Left lung (tissue), 4 donors: ENCODE measurements at regions not wholly inside any gene's neighbourhood (a gene's known extent, or its start where the extent isn't known, plus 50 kb on each side); places are given as distances from the start of the nearest gene placed in this dataset.

Experiments
- ATAC-seq: fragments of 200-7000 bp; cut with Tn5 transposase; one replicate; pipeline ENCODE4 v1.9.1; 2020; ENCODE audit warnings: moderate library complexity
- DNase-seq, 4 donors: peaks; one replicate each; pipeline ENCODE4 v3.0.0-alpha.2; 2013 to 2020
- H3K27ac ChIP-seq, 2 donors: fragments of 200-600 bp; sonication (generic) in 1 of 2; one replicate each; pipeline versions ENCODE4 v1.5.0 to v1.8.0; 2020 to 2021
- H3K27me3 ChIP-seq, 2 donors: fragments of 200-600 bp; sonication (generic) in 1 of 2; one replicate each; pipeline versions ENCODE4 v1.5.0 to v1.8.0; 2020 to 2021
- H3K36me3 ChIP-seq, 2 donors: fragments of 200-600 bp; sonication (generic) in 1 of 2; one replicate each; pipeline versions ENCODE4 v1.5.0 to v1.8.0; 2020 to 2021
- H3K4me1 ChIP-seq, 2 donors: fragments of 200-600 bp; one replicate each; pipeline ENCODE4 v1.8.0; 2021
- H3K4me3 ChIP-seq, 2 donors: fragments of 200-600 bp; sonication (generic) in 1 of 2; one replicate each; pipeline versions ENCODE4 v1.5.0 to v1.8.0; 2020 to 2021; ENCODE audit warnings: mild to moderate bottlenecking in 1 of 2
- H3K9me3 ChIP-seq, 2 donors: fragments of 200-600 bp; sonication (generic) in 1 of 2; one replicate each; pipeline versions ENCODE4 v1.5.0 to v1.8.0; 2020 to 2021
- CTCF ChIP-seq, 2 donors: fragments of 200-600 bp; sonication (generic) in 1 of 2; IDR thresholded peaks; one replicate each; pipeline versions ENCODE4 v1.5.0 to v1.8.0; 2021; ENCODE audit warnings: antibody characterized with exemption in 2 of 2
- intact Hi-C, 2 donors: fragments of 100-400 bp; cut with DNase I; formaldehyde crosslinking; loops; one replicate each; pipeline versions ENCODE4 v1.11.2 to v1.14.2; 2022
- donor health status: DM: no; HTN: yes; CAD: no.
- donor health status: DM: no; HTN: no; CAD: no.

- Histone ChIP-seq H3K36me3 (no peaks in the 10 kb centered on the region), H3K27me3 (no peaks in the 10 kb centered on the region), H3K4me1 (no peaks in the 10 kb centered on the region), H3K27ac (no peak overlapping the region), H3K9me3 (no peaks in the 10 kb centered on the region), H3K4me3 (no peak overlapping the region)
- no peak for TF ChIP-seq CTCF (IDR thresholded peaks at IDR 0.05)
- DNase-seq: no peak
- intact Hi-C loops: no loop called here
- ATAC-seq: no peak
These were observed 1853.7 kb upstream of the CELF4 start for GRCh38 chr18:39419315-39419714.

- H3K4me1 ChIP-seq: no peaks in the 10 kb centered on the region
- H3K4me3 ChIP-seq: no peak overlapping the region
- no peak overlapping the region for H3K27ac ChIP-seq
- TF ChIP-seq CTCF (IDR thresholded peaks at IDR 0.05): no peak
- no peaks in the 10 kb centered on the region for H3K36me3 ChIP-seq
- intact Hi-C loops: no loop called here
- H3K9me3 ChIP-seq: no peaks in the 10 kb centered on the region
- no peak for ATAC-seq
- no peak for DNase-seq
- H3K27me3 ChIP-seq: no peaks in the 10 kb centered on the region
These were observed 1849.9 kb upstream of the CELF4 start for GRCh38 chr18:39415471-39415870.

- no peaks in the 10 kb centered on the region for H3K4me1 ChIP-seq
- no peak for DNase-seq
- H3K4me3 ChIP-seq: no peak overlapping the region
- no peaks in the 10 kb centered on the region for H3K36me3 ChIP-seq
- H3K27me3 ChIP-seq: no peaks in the 10 kb centered on the region
- intact Hi-C loops: no loop called here
- peak; percentile 52 for ATAC-seq
- no peaks in the 10 kb centered on the region for H3K9me3 ChIP-seq
- no peak overlapping the region for H3K27ac ChIP-seq
- no peak for TF ChIP-seq CTCF (IDR thresholded peaks at IDR 0.05)
These were observed 1848.6 kb upstream of the CELF4 start for GRCh38 chr18:39414009-39414700.

- Histone ChIP-seq H3K4me1 (no peaks in the 10 kb centered on the region), H3K4me3 (no peak overlapping the region), H3K9me3 (no peaks in the 10 kb centered on the region), H3K36me3 (no peaks in the 10 kb centered on the region), H3K27me3 (no peaks in the 10 kb centered on the region), H3K27ac (no peak overlapping the region)
- intact Hi-C loops: no loop called here
- ATAC-seq: no peak
- no peak for TF ChIP-seq CTCF (IDR thresholded peaks at IDR 0.05)
- DNase-seq: no peak
These were observed 1841.3 kb upstream of the CELF4 start for GRCh38 chr18:39406941-39407340.

- Histone ChIP-seq H3K36me3 (no peaks in the 10 kb centered on the region), H3K4me1 (no peaks in the 10 kb centered on the region), H3K27me3 (no peaks in the 10 kb centered on the region), H3K27ac (no peak overlapping the region), H3K4me3 (no peak overlapping the region), H3K9me3 (no peaks in the 10 kb centered on the region)
- ATAC-seq (no peak), DNase-seq (peak in 2 of 4 donors; percentile 12 to 16)
- intact Hi-C loops: no loop called here
- no peak for TF ChIP-seq CTCF (IDR thresholded peaks at IDR 0.05)
These were observed 1837.5 kb upstream of the CELF4 start for GRCh38 chr18:39403121-39403520.
